ENCODE measurements at regions not wholly inside any gene's neighbourhood (a gene's known extent, or its start where the extent isn't known, plus 50 kb on each side); places are given as distances from the start of the nearest gene placed in this dataset.

DNA sequence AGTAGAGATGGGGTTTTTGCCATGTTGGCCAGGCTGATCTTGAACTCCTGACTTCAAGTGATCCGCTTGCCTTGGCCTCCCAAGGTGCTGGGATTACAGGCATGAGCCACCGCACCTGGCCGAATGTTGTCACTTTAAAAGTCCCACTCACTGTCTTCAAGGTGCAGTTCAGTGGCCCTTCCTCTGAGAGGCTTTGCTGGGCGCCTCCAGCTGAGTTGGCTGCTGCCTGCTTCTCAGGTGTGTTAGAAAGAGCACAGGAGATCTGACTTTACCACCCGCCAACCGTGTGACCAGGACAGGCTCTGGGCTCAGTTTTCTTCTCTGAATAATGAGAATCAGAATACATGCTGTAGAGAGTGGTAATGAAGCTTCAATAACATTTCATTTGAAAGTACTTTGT lies 207.4 kb downstream of the CEP135 start:
- TF ChIP-seq, protein P1, sequence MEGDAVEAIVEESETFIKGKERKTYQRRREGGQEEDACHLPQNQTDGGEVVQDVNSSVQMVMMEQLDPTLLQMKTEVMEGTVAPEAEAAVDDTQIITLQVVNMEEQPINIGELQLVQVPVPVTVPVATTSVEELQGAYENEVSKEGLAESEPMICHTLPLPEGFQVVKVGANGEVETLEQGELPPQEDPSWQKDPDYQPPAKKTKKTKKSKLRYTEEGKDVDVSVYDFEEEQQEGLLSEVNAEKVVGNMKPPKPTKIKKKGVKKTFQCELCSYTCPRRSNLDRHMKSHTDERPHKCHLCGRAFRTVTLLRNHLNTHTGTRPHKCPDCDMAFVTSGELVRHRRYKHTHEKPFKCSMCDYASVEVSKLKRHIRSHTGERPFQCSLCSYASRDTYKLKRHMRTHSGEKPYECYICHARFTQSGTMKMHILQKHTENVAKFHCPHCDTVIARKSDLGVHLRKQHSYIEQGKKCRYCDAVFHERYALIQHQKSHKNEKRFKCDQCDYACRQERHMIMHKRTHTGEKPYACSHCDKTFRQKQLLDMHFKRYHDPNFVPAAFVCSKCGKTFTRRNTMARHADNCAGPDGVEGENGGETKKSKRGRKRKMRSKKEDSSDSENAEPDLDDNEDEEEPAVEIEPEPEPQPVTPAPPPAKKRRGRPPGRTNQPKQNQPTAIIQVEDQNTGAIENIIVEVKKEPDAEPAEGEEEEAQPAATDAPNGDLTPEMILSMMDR (IDR thresholded peaks at IDR 0.05): no peak
- 59 to 77% methylated on average over 6 of the region's 6 CpGs for WGBS, 2 donors
- no peak for ATAC-seq

GRCh38 chr4:56155432-56155831 lies 206.7 kb downstream of the CEP135 start:
- intact Hi-C loops (cut with DNase I): no loop called here
- H3K36me3 ChIP-seq: no peaks in the 10 kb centered on the region
- no peak for DNase-seq
- no peaks in the 10 kb centered on the region for H3K4me1 ChIP-seq
- no peaks in the 10 kb centered on the region for H3K9me3 ChIP-seq
- no peak overlapping the region for H3K4me3 ChIP-seq
- H3K27ac ChIP-seq: no peak overlapping the region
- TF ChIP-seq, protein P1 (IDR thresholded peaks at IDR 0.05): no peak
- FAIRE-seq: no peak
- H3K27me3 ChIP-seq: no peaks in the 10 kb centered on the region
- ATAC-seq: no peak
- 86 to 91% methylated on average over 4 of the region's 4 CpGs for WGBS, 2 donors

More for the DNA sequence above, 207.4 kb downstream of the CEP135 start:
- DNase-seq (no peak), FAIRE-seq (no peak)
- intact Hi-C loops (cut with DNase I): no loop called here
- no peaks in the 10 kb centered on the region for H3K4me1 ChIP-seq
- H3K27me3 ChIP-seq: no peaks in the 10 kb centered on the region
- H3K4me3 ChIP-seq: no peak overlapping the region
- H3K27ac ChIP-seq: no peak overlapping the region
- no peaks in the 10 kb centered on the region for H3K36me3 ChIP-seq
- H3K9me3 ChIP-seq: no peaks in the 10 kb centered on the region

- Histone ChIP-seq H3K27ac (no peak overlapping the region), H3K4me1 (no peaks in the 10 kb centered on the region), H3K4me3 (no peak overlapping the region), H3K36me3 (no peaks in the 10 kb centered on the region), H3K9me3 (no peaks in the 10 kb centered on the region), H3K27me3 (no peaks in the 10 kb centered on the region)
- 53 to 57% methylated on average over 2 of the region's 2 CpGs for WGBS, 2 donors
- intact Hi-C loops (cut with DNase I): no loop called here
- FAIRE-seq (no peak), DNase-seq (no peak), ATAC-seq (no peak)
- TF ChIP-seq, protein P1 (IDR thresholded peaks at IDR 0.05): no peak
Measured at GRCh38 chr4:56149591-56149990, 200.8 kb downstream of the CEP135 start.

DNA sequence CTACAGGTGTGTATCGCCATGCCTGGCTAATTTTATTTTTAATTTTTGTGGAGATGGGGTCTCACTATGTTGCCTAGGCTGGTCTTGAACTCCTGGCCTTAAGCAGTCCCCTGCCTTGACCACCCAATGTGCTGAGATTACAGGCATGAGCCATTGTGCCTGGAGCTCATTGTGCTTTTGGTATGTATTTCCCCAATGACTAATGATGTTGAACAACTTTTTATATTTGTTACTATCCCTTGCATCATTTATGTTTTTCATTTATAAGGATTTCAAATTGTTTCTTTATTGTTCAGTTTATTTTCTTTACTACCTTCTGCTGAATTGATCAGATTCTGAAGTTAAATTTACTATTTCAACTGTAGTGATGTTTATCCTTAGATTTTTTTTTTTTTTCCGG lies 199.7 kb downstream of the CEP135 start:
- Histone ChIP-seq H3K27ac (no peak overlapping the region), H3K4me3 (no peak overlapping the region), H3K9me3 (no peaks in the 10 kb centered on the region), H3K4me1 (no peaks in the 10 kb centered on the region), H3K36me3 (no peaks in the 10 kb centered on the region), H3K27me3 (no peaks in the 10 kb centered on the region)
- FAIRE-seq (no peak), ATAC-seq (no peak), DNase-seq (no peak)
- intact Hi-C loops (cut with DNase I): no loop called here
- 77 to 91% methylated on average over 2 of the region's 2 CpGs for WGBS, 2 donors
- TF ChIP-seq, protein P1 (IDR thresholded peaks at IDR 0.05): no peak

- no peak overlapping the region for H3K27ac ChIP-seq
- H3K36me3 ChIP-seq: no peaks in the 10 kb centered on the region
- intact Hi-C loops (cut with DNase I): no loop called here
- no peaks in the 10 kb centered on the region for H3K4me1 ChIP-seq
- no peak for FAIRE-seq
- H3K9me3 ChIP-seq: no peaks in the 10 kb centered on the region
- DNase-seq: no peak
- no peak for ATAC-seq
- TF ChIP-seq, protein P1 (IDR thresholded peaks at IDR 0.05): no peak
- H3K4me3 ChIP-seq: no peak overlapping the region
- H3K27me3 ChIP-seq: no peaks in the 10 kb centered on the region
Measured at GRCh38 chr4:56147371-56147770, 198.6 kb downstream of the CEP135 start.

Measured in pancreas (tissue), 10 donors.